ENCODE measurements at regions not wholly inside any gene's neighbourhood (a gene's known extent, or its start where the extent isn't known, plus 50 kb on each side); places are given as distances from the start of the nearest gene placed in this dataset.

DNA sequence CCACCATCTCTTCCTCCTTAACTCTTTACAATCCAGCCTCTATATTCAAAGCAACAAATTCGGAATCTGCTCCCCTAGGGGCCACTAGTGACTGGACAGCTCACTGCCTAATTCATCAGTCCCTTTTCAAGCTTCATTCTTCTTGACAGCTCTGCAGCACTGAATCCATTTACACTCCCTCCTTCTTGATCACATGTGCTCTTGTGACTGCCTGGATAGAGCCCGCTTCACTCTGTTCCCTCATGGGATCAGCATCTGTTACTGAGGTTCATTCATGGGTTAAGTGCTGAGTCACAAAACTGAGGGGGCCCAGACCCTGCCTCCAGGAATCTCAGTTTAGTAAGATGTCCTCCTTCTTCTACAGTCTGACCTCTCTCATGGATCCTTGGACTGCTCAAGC lies 81.5 kb downstream of the CYRIA start:
- TF ChIP-seq, protein P1, sequence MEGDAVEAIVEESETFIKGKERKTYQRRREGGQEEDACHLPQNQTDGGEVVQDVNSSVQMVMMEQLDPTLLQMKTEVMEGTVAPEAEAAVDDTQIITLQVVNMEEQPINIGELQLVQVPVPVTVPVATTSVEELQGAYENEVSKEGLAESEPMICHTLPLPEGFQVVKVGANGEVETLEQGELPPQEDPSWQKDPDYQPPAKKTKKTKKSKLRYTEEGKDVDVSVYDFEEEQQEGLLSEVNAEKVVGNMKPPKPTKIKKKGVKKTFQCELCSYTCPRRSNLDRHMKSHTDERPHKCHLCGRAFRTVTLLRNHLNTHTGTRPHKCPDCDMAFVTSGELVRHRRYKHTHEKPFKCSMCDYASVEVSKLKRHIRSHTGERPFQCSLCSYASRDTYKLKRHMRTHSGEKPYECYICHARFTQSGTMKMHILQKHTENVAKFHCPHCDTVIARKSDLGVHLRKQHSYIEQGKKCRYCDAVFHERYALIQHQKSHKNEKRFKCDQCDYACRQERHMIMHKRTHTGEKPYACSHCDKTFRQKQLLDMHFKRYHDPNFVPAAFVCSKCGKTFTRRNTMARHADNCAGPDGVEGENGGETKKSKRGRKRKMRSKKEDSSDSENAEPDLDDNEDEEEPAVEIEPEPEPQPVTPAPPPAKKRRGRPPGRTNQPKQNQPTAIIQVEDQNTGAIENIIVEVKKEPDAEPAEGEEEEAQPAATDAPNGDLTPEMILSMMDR (IDR thresholded peaks at IDR 0.05): no peak
- no peak for TF ChIP-seq ZFX (IDR thresholded peaks at IDR 0.05; ENCODE audit: borderline replicate concordance)

Data from 22Rv1 (cell line).